ENCODE measurements at regions not wholly inside any gene's neighbourhood (a gene's known extent, or its start where the extent isn't known, plus 50 kb on each side); places are given as distances from the start of the nearest gene placed in this dataset.

DNA sequence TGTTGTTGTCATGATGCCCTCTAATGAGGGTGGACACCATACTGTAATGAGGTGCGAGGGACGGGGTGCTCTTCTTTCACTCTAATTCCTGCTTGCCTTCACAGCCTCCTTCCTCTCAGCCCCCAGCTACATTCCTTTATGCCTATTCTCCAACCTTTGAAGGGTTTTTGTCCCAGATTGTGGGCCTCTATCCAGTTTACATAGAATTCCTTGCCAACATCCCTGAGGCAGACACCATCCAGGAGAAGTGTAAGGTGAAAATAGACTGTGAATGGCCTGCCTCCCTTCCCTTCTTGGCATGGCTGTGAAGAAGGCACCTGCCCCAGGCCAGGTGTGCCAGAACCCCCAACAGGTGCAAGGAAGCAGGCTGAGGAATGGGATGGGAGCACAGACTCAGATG, 122.3 kb downstream of the CHST1 start:
- H3K4me3 Mint-ChIP-seq, result no peak overlapping the region
- no peak overlapping the region for H3K27ac Mint-ChIP-seq
- no peaks in the 10 kb centered on the region for H3K4me1 Mint-ChIP-seq
- H3K27me3 Mint-ChIP-seq (ENCODE audit: low read depth), result peaks cover 32% of the 10 kb centered on the region
- no peak for TF ChIP-seq CTCF (IDR thresholded peaks at IDR 0.05; ENCODE audit: unreplicated experiment in 3 of 3)
- H3K9me3 Mint-ChIP-seq, result no peaks in the 10 kb centered on the region
- no peaks in the 10 kb centered on the region for H3K36me3 Mint-ChIP-seq (ENCODE audit: low read depth)

- peaks cover 30% of the 10 kb centered on the region for H3K27me3 Mint-ChIP-seq (ENCODE audit: low read depth)
- no peaks in the 10 kb centered on the region for H3K36me3 Mint-ChIP-seq (ENCODE audit: low read depth)
- no peak for TF ChIP-seq CTCF (IDR thresholded peaks at IDR 0.05; ENCODE audit: unreplicated experiment in 3 of 3)
- H3K9me3 Mint-ChIP-seq, result no peaks in the 10 kb centered on the region
- no peak overlapping the region for H3K4me3 Mint-ChIP-seq
- no peak overlapping the region for H3K27ac Mint-ChIP-seq
- H3K4me1 Mint-ChIP-seq, result no peaks in the 10 kb centered on the region
These were observed 123.6 kb downstream of the CHST1 start for GRCh38 chr11:45541693-45542434.

- no peak for TF ChIP-seq CTCF (IDR thresholded peaks at IDR 0.05; ENCODE audit: unreplicated experiment in 3 of 3)
- peaks cover 17% of the 10 kb centered on the region for H3K4me1 Mint-ChIP-seq
- H3K9me3 Mint-ChIP-seq, result no peaks in the 10 kb centered on the region
- peaks cover 32% of the 10 kb centered on the region for H3K27me3 Mint-ChIP-seq (ENCODE audit: low read depth)
- H3K27ac Mint-ChIP-seq, result no peak overlapping the region
- no peak overlapping the region for H3K4me3 Mint-ChIP-seq
- H3K36me3 Mint-ChIP-seq (ENCODE audit: low read depth), result no peaks in the 10 kb centered on the region
These were observed 126.5 kb downstream of the CHST1 start for GRCh38 chr11:45538939-45539338.

DNA sequence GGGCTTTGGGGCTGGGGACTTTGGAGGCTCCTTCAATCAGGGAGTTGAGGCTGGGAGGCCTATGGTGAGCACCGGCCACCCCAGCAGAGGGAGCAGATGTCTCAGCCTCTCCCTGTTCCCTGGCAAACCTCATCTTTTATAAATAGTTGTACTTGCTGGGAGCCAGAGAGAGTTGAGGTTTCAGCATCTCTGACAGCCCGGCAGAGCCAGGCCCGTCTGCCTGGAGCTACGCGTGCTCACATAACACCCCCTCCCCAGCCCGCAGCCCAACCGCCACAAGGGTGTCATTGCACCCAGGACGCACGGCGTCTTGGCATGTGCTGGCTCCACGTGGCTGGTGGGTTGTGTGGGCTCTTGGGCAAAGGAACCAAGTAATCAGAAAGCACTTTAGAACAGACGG, 127.1 kb downstream of the CHST1 start:
- Mint-ChIP-seq H3K9me3 (no peaks in the 10 kb centered on the region), H3K36me3 (ENCODE audit: low read depth) (no peaks in the 10 kb centered on the region), H3K27ac (no peak overlapping the region), H3K4me3 (no peak overlapping the region), H3K27me3 (ENCODE audit: low read depth) (peaks cover 28% of the 10 kb centered on the region), H3K4me1 (peaks cover 18% of the 10 kb centered on the region)
- TF ChIP-seq CTCF (IDR thresholded peaks at IDR 0.05; ENCODE audit: unreplicated experiment in 3 of 3), result no peak

- no peak overlapping the region for H3K4me3 Mint-ChIP-seq
- no peaks in the 10 kb centered on the region for H3K9me3 Mint-ChIP-seq
- H3K27me3 Mint-ChIP-seq (ENCODE audit: low read depth), result peaks cover 30% of the 10 kb centered on the region
- no peak for TF ChIP-seq CTCF (IDR thresholded peaks at IDR 0.05; ENCODE audit: unreplicated experiment in 3 of 3)
- H3K27ac Mint-ChIP-seq, result no peak overlapping the region
- no peaks in the 10 kb centered on the region for H3K36me3 Mint-ChIP-seq (ENCODE audit: low read depth)
- H3K4me1 Mint-ChIP-seq, result peaks cover 23% of the 10 kb centered on the region
These were observed 127.8 kb downstream of the CHST1 start for GRCh38 chr11:45537614-45538013.

DNA sequence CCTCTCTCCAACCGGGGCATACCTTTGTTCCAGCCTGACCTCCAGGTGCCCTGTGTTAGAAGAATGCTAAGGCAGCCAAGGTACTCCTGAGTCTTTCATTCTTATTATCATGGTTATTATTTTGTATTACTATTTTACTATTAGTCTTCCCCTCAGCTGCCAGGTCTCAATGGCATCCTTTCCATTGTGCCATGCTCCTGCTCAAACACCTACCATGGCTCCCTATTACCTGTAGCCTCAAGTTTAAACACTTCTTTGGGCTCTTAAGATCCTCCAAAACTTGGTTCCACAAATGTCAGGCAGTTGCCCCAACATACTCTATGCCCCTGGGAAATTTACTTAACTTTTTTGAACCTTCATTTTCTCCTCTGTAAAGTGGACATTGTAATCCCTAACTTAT, 130.4 kb downstream of the CHST1 start:
- Mint-ChIP-seq H3K4me3 (no peak overlapping the region), H3K9me3 (no peaks in the 10 kb centered on the region), H3K27ac (no peak overlapping the region), H3K36me3 (ENCODE audit: low read depth) (no peaks in the 10 kb centered on the region), H3K4me1 (peaks cover 33% of the 10 kb centered on the region), H3K27me3 (ENCODE audit: low read depth) (peaks cover 29% of the 10 kb centered on the region)
- no peak for TF ChIP-seq CTCF (IDR thresholded peaks at IDR 0.05; ENCODE audit: unreplicated experiment in 3 of 3)
